GM23338 (cell line): ENCODE measurements at regions not wholly inside any gene's neighbourhood (a gene's known extent, or its start where the extent isn't known, plus 50 kb on each side); places are given as distances from the start of the nearest gene placed in this dataset.

Source experiments
- ATAC-seq: fragments of 200-7000 bp; cut with Tn5 transposase; 3 replicates; pipeline ENCODE4 v1.9.1; 2020
- DNase-seq: peaks from one replicate; pipeline ENCODE4 v3.0.0-alpha.2; 2015; ENCODE audit warnings: low spot score
- H2AFZ ChIP-seq: fragments of 200-600 bp; sonication (generic); 2 replicates; pipeline ENCODE4 v1.8.0; 2016; ENCODE audit warnings: antibody characterized with exemption, mild to moderate bottlenecking, moderate library complexity
- H3F3A ChIP-seq: fragments of 200-600 bp; sonication (generic); replicated peaks from 2 replicates; pipeline ENCODE4 v1.8.0; 2017; ENCODE audit warnings: antibody characterized with exemption, mixed run types, low read depth
- H3K27ac ChIP-seq: fragments of 200-600 bp; sonication (generic); 2 replicates; pipeline ENCODE4 v1.6.1; 2016; ENCODE audit warnings: low read depth
- H3K27me3 ChIP-seq: fragments of 200-600 bp; sonication (generic); 2 replicates; pipeline ENCODE4 v1.8.0; 2016; ENCODE audit warnings: mild to moderate bottlenecking, mixed run types, moderate library complexity; ENCODE audit not compliant: insufficient read depth
- H3K36me3 ChIP-seq: fragments of 200-600 bp; sonication (generic); 2 replicates; pipeline ENCODE4 v1.8.0; 2016; ENCODE audit warnings: mild to moderate bottlenecking; ENCODE audit not compliant: insufficient read depth
- H3K4me1 ChIP-seq: fragments of 200-600 bp; sonication (generic); 2 replicates; pipeline ENCODE4 v1.8.0; 2016; ENCODE audit warnings: mild to moderate bottlenecking, moderate library complexity; ENCODE audit not compliant: insufficient read depth
- H3K4me2 ChIP-seq: fragments of 200-600 bp; sonication (generic); 2 replicates; pipeline ENCODE4 v1.7.1; 2017; ENCODE audit warnings: mixed run types
- H3K4me3 ChIP-seq: fragments of 200-600 bp; sonication (generic); 2 replicates; pipeline ENCODE4 v1.6.1; 2016; ENCODE audit warnings: mixed run types
- H3K79me2 ChIP-seq: fragments of 200-600 bp; sonication (generic); replicated peaks from 2 replicates; pipeline ENCODE4 v1.8.0; 2017; ENCODE audit warnings: mild to moderate bottlenecking; ENCODE audit not compliant: insufficient read depth
- H3K9me2 ChIP-seq: fragments of 200-600 bp; sonication (generic); 2 replicates; pipeline ENCODE4 v1.8.0; 2017; ENCODE audit not compliant: insufficient read depth
- H4K20me1 ChIP-seq: fragments of 200-600 bp; sonication (generic); replicated peaks from 2 replicates; pipeline ENCODE4 v1.8.0; 2017; ENCODE audit warnings: mild to moderate bottlenecking; ENCODE audit not compliant: insufficient read depth
- H3K27ac Mint-ChIP-seq: 2 replicates; pipeline ENCODE4 v1.8.0; 2020; ENCODE audit warnings: inconsistent platforms, mild to moderate bottlenecking, moderate library complexity, mixed read lengths
- H3K27me3 Mint-ChIP-seq: 3 replicates; pipeline ENCODE4 v1.8.0; 2022; ENCODE audit warnings: low read depth, mild to moderate bottlenecking, moderate library complexity, mixed read lengths, inconsistent platforms; ENCODE audit not compliant: insufficient read depth, poor library complexity
- H3K36me3 Mint-ChIP-seq: 3 replicates; pipeline ENCODE4 v1.8.0; 2021; ENCODE audit warnings: low read depth, mild to moderate bottlenecking, inconsistent platforms, moderate library complexity, mixed read lengths
- H3K4me1 Mint-ChIP-seq: 3 replicates; pipeline ENCODE4 v1.8.0; 2020; ENCODE audit warnings: mild to moderate bottlenecking, inconsistent platforms, mixed read lengths
- H3K4me3 Mint-ChIP-seq: 3 replicates; pipeline ENCODE4 v1.8.0; 2021; ENCODE audit warnings: moderate library complexity, mild to moderate bottlenecking, inconsistent platforms, mixed read lengths
- H3K9me3 Mint-ChIP-seq: 3 replicates; pipeline ENCODE4 v1.8.0; 2020; ENCODE audit warnings: moderate library complexity, mild to moderate bottlenecking, inconsistent platforms, mixed read lengths
- CREB1 ChIP-seq: fragments of 250-450 bp; sonication (Bioruptor Pico); IDR thresholded peaks from 2 replicates; pipeline ENCODE4 v1.5.0; 2020; ENCODE audit warnings: low read depth, mild to moderate bottlenecking, moderate library complexity
- EZH2phosphoT487 ChIP-seq: fragments of 200-600 bp; sonication (generic); IDR thresholded peaks from one replicate; pipeline ENCODE4 v1.8.1; 2018; ENCODE audit warnings: antibody characterized with exemption; ENCODE audit not compliant: unreplicated experiment
- POLR2AphosphoS5 ChIP-seq: IDR thresholded peaks from 2 replicates; pipeline ENCODE4 v1.6.1; 2016; ENCODE audit warnings: antibody characterized with exemption, low read depth
- STAT1 ChIP-seq: IDR thresholded peaks from one replicate; pipeline ENCODE4 v1.6.1; 2016; ENCODE audit warnings: antibody characterized with exemption; ENCODE audit not compliant: unreplicated experiment
- ZNF114 ChIP-seq: fragments of 250-450 bp; sonication (Bioruptor Pico); IDR thresholded peaks from 2 replicates; pipeline ENCODE4 v1.5.0; 2020; ENCODE audit warnings: mild to moderate bottlenecking, moderate library complexity
- ZNF331 ChIP-seq: fragments of 250-450 bp; sonication (Bioruptor Pico); IDR thresholded peaks from 2 replicates; pipeline ENCODE4 v1.5.0; 2020; ENCODE audit warnings: low read depth, mild to moderate bottlenecking, moderate library complexity
- TF ChIP-seq, protein P1 (sequence below), 2 experiments: fragments of 200-600 bp in 1 of 2; sonication (generic) in 1 of 2; conservative IDR thresholded peaks; 2 replicates each; pipeline versions ENCODE4 v1.5.1 to v1.6.1; 2016 to 2017; ENCODE audit warnings: antibody characterized with exemption in 2 of 2, low read depth in 2 of 2, mild to moderate bottlenecking in 2 of 2, moderate library complexity in 1 of 2
- TF ChIP-seq, protein P2 (sequence below): IDR thresholded peaks from one replicate; pipeline ENCODE4 v1.6.1; 2018; ENCODE audit warnings: antibody characterized with exemption; ENCODE audit not compliant: unreplicated experiment
- TF ChIP-seq, protein P3 (sequence below): fragments of 250-450 bp; sonication (Bioruptor Pico); IDR thresholded peaks from 2 replicates; pipeline ENCODE4 v1.5.0; 2020; ENCODE audit warnings: mild to moderate bottlenecking, moderate library complexity
- TF ChIP-seq, protein P4 (sequence below): IDR thresholded peaks from 2 replicates; pipeline ENCODE4 v1.6.1; 2016; ENCODE audit warnings: antibody characterized with exemption

DNA sequence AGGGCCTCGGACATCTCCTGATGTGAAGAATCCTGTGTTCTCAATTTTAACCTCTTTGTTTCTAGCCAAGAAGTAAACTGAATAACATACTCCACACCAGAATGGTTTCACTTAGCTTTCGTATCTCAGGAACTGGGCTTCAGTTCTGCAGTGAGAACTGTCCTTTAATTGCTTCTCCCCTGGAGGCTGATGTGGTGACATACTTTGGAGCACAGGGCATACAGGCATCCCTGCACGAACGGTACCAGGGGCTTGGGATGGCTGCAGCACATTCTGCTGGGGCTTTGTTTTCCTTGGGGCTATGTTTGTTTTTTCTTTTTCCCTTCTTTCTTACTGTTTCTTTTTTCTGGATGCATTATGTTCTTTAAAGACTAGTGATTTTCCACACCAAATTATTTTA lies 230.5 kb downstream of the TM9SF2 start (continued):
- TF ChIP-seq, protein P1, sequence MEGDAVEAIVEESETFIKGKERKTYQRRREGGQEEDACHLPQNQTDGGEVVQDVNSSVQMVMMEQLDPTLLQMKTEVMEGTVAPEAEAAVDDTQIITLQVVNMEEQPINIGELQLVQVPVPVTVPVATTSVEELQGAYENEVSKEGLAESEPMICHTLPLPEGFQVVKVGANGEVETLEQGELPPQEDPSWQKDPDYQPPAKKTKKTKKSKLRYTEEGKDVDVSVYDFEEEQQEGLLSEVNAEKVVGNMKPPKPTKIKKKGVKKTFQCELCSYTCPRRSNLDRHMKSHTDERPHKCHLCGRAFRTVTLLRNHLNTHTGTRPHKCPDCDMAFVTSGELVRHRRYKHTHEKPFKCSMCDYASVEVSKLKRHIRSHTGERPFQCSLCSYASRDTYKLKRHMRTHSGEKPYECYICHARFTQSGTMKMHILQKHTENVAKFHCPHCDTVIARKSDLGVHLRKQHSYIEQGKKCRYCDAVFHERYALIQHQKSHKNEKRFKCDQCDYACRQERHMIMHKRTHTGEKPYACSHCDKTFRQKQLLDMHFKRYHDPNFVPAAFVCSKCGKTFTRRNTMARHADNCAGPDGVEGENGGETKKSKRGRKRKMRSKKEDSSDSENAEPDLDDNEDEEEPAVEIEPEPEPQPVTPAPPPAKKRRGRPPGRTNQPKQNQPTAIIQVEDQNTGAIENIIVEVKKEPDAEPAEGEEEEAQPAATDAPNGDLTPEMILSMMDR (conservative IDR thresholded peaks at IDR 0.05; ENCODE audit: low read depth in 2 of 2): no peak
- TF ChIP-seq ZNF114 (no peak), POLR2AphosphoS5 (no peak), CREB1 (CRISPR knock-in tag) (no peak)

DNA sequence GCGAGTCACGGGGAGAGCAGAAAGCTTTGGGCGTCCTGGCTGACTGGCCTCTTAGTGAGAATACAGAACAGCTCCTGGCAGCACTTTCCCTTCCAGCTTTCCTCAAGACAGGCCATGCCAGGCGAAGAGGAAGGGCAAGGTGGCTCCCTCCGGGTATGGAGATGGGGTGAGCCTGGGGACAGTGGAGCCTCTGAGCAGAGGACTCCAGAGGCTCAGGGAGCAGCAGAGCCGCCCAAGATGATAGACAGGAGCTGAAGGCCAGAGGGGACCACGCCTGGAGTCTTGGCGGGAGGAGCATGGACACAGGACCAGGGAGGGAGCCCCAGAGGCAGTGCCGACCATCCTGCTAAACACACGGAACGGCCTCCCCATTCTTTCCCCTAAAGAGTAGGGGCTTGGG lies 229.1 kb downstream of the TM9SF2 start:
- Histone ChIP-seq H4K20me1 (no peaks in the 10 kb centered on the region), H3K4me1 (peaks cover 57% of the 10 kb centered on the region), H3K79me2 (no peaks in the 10 kb centered on the region), H3K27ac (no peak overlapping the region), H3K27me3 (no peaks in the 10 kb centered on the region), H2AFZ (no peak overlapping the region), H3F3A (no peaks in the 10 kb centered on the region), H3K4me3 (no peak overlapping the region), H3K9me2 (no peaks in the 10 kb centered on the region), H3K36me3 (no peaks in the 10 kb centered on the region), H3K4me2 (no peak overlapping the region)
- no peak overlapping the region for H3K4me3 Mint-ChIP-seq
- H3K9me3 Mint-ChIP-seq: no peaks in the 10 kb centered on the region
- H3K4me1 Mint-ChIP-seq: peaks cover 61% of the 10 kb centered on the region
- no peaks in the 10 kb centered on the region; the same call in 2 of the 3 replicates for H3K36me3 Mint-ChIP-seq
- DNase-seq (no peak), ATAC-seq (no peak)
- peak overlapping the region; percentile 76 for H3K27ac Mint-ChIP-seq
- peaks cover 5% of the 10 kb centered on the region for H3K27me3 Mint-ChIP-seq
- TF ChIP-seq STAT1: no peak
- TF ChIP-seq POLR2AphosphoS5: no peak
- TF ChIP-seq, protein P1 (conservative IDR thresholded peaks at IDR 0.05; ENCODE audit: low read depth in 2 of 2): no peak
- TF ChIP-seq ZNF114: no peak
- TF ChIP-seq CREB1 (CRISPR knock-in tag): no peak
- TF ChIP-seq, protein P2, sequence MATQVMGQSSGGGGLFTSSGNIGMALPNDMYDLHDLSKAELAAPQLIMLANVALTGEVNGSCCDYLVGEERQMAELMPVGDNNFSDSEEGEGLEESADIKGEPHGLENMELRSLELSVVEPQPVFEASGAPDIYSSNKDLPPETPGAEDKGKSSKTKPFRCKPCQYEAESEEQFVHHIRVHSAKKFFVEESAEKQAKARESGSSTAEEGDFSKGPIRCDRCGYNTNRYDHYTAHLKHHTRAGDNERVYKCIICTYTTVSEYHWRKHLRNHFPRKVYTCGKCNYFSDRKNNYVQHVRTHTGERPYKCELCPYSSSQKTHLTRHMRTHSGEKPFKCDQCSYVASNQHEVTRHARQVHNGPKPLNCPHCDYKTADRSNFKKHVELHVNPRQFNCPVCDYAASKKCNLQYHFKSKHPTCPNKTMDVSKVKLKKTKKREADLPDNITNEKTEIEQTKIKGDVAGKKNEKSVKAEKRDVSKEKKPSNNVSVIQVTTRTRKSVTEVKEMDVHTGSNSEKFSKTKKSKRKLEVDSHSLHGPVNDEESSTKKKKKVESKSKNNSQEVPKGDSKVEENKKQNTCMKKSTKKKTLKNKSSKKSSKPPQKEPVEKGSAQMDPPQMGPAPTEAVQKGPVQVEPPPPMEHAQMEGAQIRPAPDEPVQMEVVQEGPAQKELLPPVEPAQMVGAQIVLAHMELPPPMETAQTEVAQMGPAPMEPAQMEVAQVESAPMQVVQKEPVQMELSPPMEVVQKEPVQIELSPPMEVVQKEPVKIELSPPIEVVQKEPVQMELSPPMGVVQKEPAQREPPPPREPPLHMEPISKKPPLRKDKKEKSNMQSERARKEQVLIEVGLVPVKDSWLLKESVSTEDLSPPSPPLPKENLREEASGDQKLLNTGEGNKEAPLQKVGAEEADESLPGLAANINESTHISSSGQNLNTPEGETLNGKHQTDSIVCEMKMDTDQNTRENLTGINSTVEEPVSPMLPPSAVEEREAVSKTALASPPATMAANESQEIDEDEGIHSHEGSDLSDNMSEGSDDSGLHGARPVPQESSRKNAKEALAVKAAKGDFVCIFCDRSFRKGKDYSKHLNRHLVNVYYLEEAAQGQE: no peak
- TF ChIP-seq EZH2phosphoT487: no peak
- TF ChIP-seq ZNF331 (CRISPR knock-in tag): no peak
- TF ChIP-seq, protein P3, sequence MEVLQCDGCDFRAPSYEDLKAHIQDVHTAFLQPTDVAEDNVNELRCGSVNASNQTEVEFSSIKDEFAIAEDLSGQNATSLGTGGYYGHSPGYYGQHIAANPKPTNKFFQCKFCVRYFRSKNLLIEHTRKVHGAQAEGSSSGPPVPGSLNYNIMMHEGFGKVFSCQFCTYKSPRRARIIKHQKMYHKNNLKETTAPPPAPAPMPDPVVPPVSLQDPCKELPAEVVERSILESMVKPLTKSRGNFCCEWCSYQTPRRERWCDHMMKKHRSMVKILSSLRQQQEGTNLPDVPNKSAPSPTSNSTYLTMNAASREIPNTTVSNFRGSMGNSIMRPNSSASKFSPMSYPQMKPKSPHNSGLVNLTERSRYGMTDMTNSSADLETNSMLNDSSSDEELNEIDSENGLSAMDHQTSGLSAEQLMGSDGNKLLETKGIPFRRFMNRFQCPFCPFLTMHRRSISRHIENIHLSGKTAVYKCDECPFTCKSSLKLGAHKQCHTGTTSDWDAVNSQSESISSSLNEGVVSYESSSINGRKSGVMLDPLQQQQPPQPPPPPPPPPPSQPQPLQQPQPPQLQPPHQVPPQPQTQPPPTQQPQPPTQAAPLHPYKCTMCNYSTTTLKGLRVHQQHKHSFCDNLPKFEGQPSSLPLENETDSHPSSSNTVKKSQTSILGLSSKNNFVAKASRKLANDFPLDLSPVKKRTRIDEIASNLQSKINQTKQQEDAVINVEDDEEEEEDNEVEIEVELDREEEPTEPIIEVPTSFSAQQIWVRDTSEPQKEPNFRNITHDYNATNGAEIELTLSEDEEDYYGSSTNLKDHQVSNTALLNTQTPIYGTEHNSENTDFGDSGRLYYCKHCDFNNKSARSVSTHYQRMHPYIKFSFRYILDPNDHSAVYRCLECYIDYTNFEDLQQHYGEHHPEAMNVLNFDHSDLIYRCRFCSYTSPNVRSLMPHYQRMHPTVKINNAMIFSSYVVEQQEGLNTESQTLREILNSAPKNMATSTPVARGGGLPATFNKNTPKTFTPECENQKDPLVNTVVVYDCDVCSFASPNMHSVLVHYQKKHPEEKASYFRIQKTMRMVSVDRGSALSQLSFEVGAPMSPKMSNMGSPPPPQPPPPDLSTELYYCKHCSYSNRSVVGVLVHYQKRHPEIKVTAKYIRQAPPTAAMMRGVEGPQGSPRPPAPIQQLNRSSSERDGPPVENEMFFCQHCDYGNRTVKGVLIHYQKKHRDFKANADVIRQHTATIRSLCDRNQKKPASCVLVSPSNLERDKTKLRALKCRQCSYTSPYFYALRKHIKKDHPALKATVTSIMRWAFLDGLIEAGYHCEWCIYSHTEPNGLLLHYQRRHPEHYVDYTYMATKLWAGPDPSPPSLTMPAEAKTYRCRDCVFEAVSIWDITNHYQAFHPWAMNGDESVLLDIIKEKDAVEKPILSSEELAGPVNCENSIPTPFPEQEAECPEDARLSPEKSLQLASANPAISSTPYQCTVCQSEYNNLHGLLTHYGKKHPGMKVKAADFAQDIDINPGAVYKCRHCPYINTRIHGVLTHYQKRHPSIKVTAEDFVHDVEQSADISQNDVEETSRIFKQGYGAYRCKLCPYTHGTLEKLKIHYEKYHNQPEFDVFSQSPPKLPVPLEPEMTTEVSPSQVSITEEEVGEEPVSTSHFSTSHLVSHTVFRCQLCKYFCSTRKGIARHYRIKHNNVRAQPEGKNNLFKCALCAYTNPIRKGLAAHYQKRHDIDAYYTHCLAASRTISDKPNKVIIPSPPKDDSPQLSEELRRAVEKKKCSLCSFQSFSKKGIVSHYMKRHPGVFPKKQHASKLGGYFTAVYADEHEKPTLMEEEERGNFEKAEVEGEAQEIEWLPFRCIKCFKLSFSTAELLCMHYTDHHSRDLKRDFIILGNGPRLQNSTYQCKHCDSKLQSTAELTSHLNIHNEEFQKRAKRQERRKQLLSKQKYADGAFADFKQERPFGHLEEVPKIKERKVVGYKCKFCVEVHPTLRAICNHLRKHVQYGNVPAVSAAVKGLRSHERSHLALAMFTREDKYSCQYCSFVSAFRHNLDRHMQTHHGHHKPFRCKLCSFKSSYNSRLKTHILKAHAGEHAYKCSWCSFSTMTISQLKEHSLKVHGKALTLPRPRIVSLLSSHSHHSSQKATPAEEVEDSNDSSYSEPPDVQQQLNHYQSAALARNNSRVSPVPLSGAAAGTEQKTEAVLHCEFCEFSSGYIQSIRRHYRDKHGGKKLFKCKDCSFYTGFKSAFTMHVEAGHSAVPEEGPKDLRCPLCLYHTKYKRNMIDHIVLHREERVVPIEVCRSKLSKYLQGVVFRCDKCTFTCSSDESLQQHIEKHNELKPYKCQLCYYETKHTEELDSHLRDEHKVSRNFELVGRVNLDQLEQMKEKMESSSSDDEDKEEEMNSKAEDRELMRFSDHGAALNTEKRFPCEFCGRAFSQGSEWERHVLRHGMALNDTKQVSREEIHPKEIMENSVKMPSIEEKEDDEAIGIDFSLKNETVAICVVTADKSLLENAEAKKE (CRISPR knock-in tag): no peak
- TF ChIP-seq, protein P4, sequence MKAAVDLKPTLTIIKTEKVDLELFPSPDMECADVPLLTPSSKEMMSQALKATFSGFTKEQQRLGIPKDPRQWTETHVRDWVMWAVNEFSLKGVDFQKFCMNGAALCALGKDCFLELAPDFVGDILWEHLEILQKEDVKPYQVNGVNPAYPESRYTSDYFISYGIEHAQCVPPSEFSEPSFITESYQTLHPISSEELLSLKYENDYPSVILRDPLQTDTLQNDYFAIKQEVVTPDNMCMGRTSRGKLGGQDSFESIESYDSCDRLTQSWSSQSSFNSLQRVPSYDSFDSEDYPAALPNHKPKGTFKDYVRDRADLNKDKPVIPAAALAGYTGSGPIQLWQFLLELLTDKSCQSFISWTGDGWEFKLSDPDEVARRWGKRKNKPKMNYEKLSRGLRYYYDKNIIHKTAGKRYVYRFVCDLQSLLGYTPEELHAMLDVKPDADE: no peak
